ENCODE measurements at regions not wholly inside any gene's neighbourhood (a gene's known extent, or its start where the extent isn't known, plus 50 kb on each side); places are given as distances from the start of the nearest gene placed in this dataset.

GRCh38 chr6:144443157-144443556 lies 158.0 kb downstream of the UTRN start:
- no peak for DNase-seq
- Histone ChIP-seq H3K4me1 (no peaks in the 10 kb centered on the region), H3K4me3 (no peak overlapping the region), H3K36me3 (no peaks in the 10 kb centered on the region), H3K27me3 (no peaks in the 10 kb centered on the region), H3K27ac (no peak overlapping the region), H3K9me3 (no peaks in the 10 kb centered on the region)
- intact Hi-C loops (cut with DNase I; ENCODE audit: low total_unique reads) = no loop called here
- TF ChIP-seq CTCF (IDR thresholded peaks at IDR 0.05) (no peak), POLR2A (IDR thresholded peaks at IDR 0.05) (no peak)

- DNase-seq = no peak
- no peak overlapping the region for H3K27ac ChIP-seq
- intact Hi-C loops (cut with DNase I; ENCODE audit: low total_unique reads) = no loop called here
- no peak overlapping the region for H3K4me3 ChIP-seq
- TF ChIP-seq POLR2A (IDR thresholded peaks at IDR 0.05) (no peak), CTCF (IDR thresholded peaks at IDR 0.05) (no peak)
- H3K4me1 ChIP-seq = no peaks in the 10 kb centered on the region
- no peaks in the 10 kb centered on the region for H3K27me3 ChIP-seq
- no peaks in the 10 kb centered on the region for H3K9me3 ChIP-seq
- no peaks in the 10 kb centered on the region for H3K36me3 ChIP-seq
Measured at GRCh38 chr6:144447472-144447871, 162.3 kb downstream of the UTRN start.

GRCh38 chr6:144449218-144449617 lies 164.1 kb downstream of the UTRN start:
- Histone ChIP-seq H3K36me3 (no peaks in the 10 kb centered on the region), H3K9me3 (no peaks in the 10 kb centered on the region), H3K27ac (no peak overlapping the region), H3K27me3 (no peaks in the 10 kb centered on the region), H3K4me3 (no peak overlapping the region), H3K4me1 (no peaks in the 10 kb centered on the region)
- TF ChIP-seq CTCF (IDR thresholded peaks at IDR 0.05) (no peak), POLR2A (IDR thresholded peaks at IDR 0.05) (no peak)
- intact Hi-C loops (cut with DNase I; ENCODE audit: low total_unique reads) = no loop called here
- DNase-seq = no peak

GRCh38 chr6:144449911-144450597 lies 164.9 kb downstream of the UTRN start:
- no peak overlapping the region for H3K4me3 ChIP-seq
- no peaks in the 10 kb centered on the region for H3K9me3 ChIP-seq
- H3K36me3 ChIP-seq = no peaks in the 10 kb centered on the region
- intact Hi-C loops (cut with DNase I; ENCODE audit: low total_unique reads) = no loop called here
- H3K4me1 ChIP-seq = no peaks in the 10 kb centered on the region
- no peak for TF ChIP-seq POLR2A (IDR thresholded peaks at IDR 0.05)
- TF ChIP-seq CTCF (IDR thresholded peaks at IDR 0.05) = no peak
- H3K27me3 ChIP-seq = no peaks in the 10 kb centered on the region
- no peak for DNase-seq
- H3K27ac ChIP-seq = no peak overlapping the region

GRCh38 chr6:144460327-144461095 lies 175.4 kb downstream of the UTRN start:
- H3K27me3 ChIP-seq = no peaks in the 10 kb centered on the region
- DNase-seq = no peak
- TF ChIP-seq POLR2A (IDR thresholded peaks at IDR 0.05) (no peak), CTCF (IDR thresholded peaks at IDR 0.05) (no peak)
- no peak overlapping the region for H3K4me3 ChIP-seq
- H3K9me3 ChIP-seq = no peaks in the 10 kb centered on the region
- H3K36me3 ChIP-seq = no peaks in the 10 kb centered on the region
- intact Hi-C loops (cut with DNase I; ENCODE audit: low total_unique reads) = no loop called here
- H3K4me1 ChIP-seq = no peaks in the 10 kb centered on the region
- H3K27ac ChIP-seq = no peak overlapping the region
